ENCODE measurements at regions not wholly inside any gene's neighbourhood (a gene's known extent, or its start where the extent isn't known, plus 50 kb on each side); places are given as distances from the start of the nearest gene placed in this dataset.

DNA sequence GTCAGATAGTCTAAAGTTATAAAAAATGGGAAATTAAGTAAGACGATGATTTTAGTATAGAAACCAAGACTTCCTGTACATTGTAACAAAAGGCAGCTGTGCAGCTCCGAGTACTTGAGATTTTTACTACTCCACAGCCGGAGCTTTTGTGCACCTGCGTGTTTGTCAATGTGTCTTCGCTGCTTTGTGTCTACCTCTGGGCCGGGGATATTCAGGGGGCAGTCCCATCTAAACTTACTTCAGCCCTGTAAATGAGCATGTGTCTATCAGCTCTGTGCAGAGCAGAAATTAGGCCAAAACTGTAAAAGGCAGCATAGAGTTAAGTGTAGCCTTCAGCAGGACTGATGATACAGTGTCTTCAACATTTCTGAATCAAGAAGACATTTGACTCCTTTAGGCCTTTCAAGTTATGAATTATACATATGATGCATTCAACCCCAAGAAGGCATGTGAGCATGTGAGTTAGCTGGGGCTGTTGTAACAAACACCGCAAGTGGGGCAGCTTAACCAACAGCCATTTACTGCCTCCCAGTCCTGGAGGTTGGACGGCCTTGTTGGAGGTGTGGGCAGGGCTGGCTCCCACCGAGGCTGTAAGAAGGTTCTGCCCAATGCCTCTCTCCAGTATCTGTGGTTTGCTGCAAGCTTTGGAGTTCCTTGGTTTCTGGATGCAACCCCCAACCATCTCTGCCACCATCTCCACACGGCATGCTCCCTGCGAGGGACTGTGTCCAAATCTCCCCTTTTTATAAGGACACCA is 191.0 kb upstream of the IRS2 start:
- TF ChIP-seq CTCF (IDR thresholded peaks at IDR 0.05) (no peak), POLR2A (IDR thresholded peaks at IDR 0.05) (no peak)
